Spinal cord (tissue), 9 donors: ENCODE measurements at regions not wholly inside any gene's neighbourhood (a gene's known extent, or its start where the extent isn't known, plus 50 kb on each side); places are given as distances from the start of the nearest gene placed in this dataset.

Experiments
- DNase-seq, 6 donors: peaks; one replicate each; pipeline versions ENCODE4 v3.0.0 to v3.0.0-alpha.2; 2013 to 2015; ENCODE audit warnings: low spot score in 6 of 6, low read depth in 4 of 6
- H3K27ac ChIP-seq: one replicate; pipeline ENCODE4 v1.5.1; 2013; ENCODE audit warnings: low read depth, low read length, control low read depth
- H3K27me3 ChIP-seq: one replicate; pipeline ENCODE4 v1.6.1; 2013; ENCODE audit warnings: low read length; ENCODE audit not compliant: control insufficient read depth, insufficient read depth
- H3K36me3 ChIP-seq: one replicate; pipeline ENCODE4 v1.6.1; 2013; ENCODE audit warnings: low read length; ENCODE audit not compliant: control insufficient read depth, insufficient read depth
- H3K4me1 ChIP-seq: one replicate; pipeline ENCODE4 v1.6.1; 2013; ENCODE audit warnings: low read length; ENCODE audit not compliant: control insufficient read depth, insufficient read depth
- H3K4me3 ChIP-seq: one replicate; pipeline ENCODE4 v1.5.1; 2013; ENCODE audit warnings: low read depth, low read length, control low read depth
- H3K9me3 ChIP-seq: one replicate; pipeline ENCODE4 v1.6.1; 2013; ENCODE audit warnings: low read length; ENCODE audit not compliant: control insufficient read depth, insufficient read depth
- WGBS: methylation state at CpG from one replicate; pipeline ENCODE4 v1.1.5; 2013; ENCODE audit warnings: missing lambda C conversion rate; ENCODE audit not compliant: insufficient coverage; 5-methylcytosine and 5-hydroxymethylcytosine counted together
- donor health status: healthy.

- H3K27ac ChIP-seq: no peak overlapping the region
- H3K36me3 ChIP-seq: no peaks in the 10 kb centered on the region
- no peaks in the 10 kb centered on the region for H3K4me1 ChIP-seq
- H3K4me3 ChIP-seq: no peak overlapping the region
- no peaks in the 10 kb centered on the region for H3K9me3 ChIP-seq
- DNase-seq: no peak
- 86% methylated on average over 1 of the region's 3 CpGs for WGBS
- H3K27me3 ChIP-seq: no peaks in the 10 kb centered on the region
These were observed 1187.7 kb upstream of the PCDH9 start for GRCh38 chr13:68417801-68418200.

DNA sequence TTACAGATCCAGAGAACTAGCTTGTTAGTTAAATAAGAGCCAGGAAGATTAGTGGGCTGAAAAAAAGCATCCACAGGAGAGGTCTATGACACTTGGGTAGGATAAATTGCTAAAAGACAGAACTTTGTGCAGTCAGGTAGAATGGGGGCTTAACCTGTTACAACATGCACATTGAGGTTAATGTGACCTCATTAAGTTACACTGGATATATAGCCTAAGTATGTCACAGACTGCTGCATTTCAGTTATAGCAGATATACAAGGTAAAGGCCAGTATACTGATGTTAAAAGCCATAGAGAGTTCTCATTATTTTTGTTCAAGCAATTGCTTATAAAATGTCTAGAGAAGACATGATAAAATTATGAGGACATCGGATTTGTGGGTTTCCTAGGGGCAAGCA, 1179.9 kb upstream of the PCDH9 start:
- WGBS: no CpG with 5 or more reads among the region's 1 CpG
- Histone ChIP-seq H3K27ac (no peak overlapping the region), H3K4me3 (no peak overlapping the region), H3K4me1 (no peaks in the 10 kb centered on the region), H3K36me3 (no peaks in the 10 kb centered on the region), H3K27me3 (no peaks in the 10 kb centered on the region), H3K9me3 (no peaks in the 10 kb centered on the region)
- peak in 1 of 6 donors; percentile 14 for DNase-seq

GRCh38 chr13:68390987-68391386, 1160.9 kb upstream of the PCDH9 start:
- no peak overlapping the region for H3K27ac ChIP-seq
- WGBS: no CpG with 5 or more reads among the region's 5 CpGs
- no peaks in the 10 kb centered on the region for H3K4me1 ChIP-seq
- no peak for DNase-seq
- no peaks in the 10 kb centered on the region for H3K36me3 ChIP-seq
- H3K4me3 ChIP-seq: no peak overlapping the region
- H3K9me3 ChIP-seq: no peaks in the 10 kb centered on the region
- no peaks in the 10 kb centered on the region for H3K27me3 ChIP-seq

- H3K27me3 ChIP-seq: no peaks in the 10 kb centered on the region
- H3K9me3 ChIP-seq: no peaks in the 10 kb centered on the region
- no peaks in the 10 kb centered on the region for H3K4me1 ChIP-seq
- 100% methylated on average over 2 of the region's 3 CpGs for WGBS
- no peak overlapping the region for H3K27ac ChIP-seq
- no peaks in the 10 kb centered on the region for H3K36me3 ChIP-seq
- no peak for DNase-seq
- no peak overlapping the region for H3K4me3 ChIP-seq
These were observed 1156.7 kb upstream of the PCDH9 start for GRCh38 chr13:68386808-68387207.

- 43% methylated on average over 2 of the region's 6 CpGs for WGBS
- Histone ChIP-seq H3K27me3 (no peaks in the 10 kb centered on the region), H3K9me3 (no peaks in the 10 kb centered on the region), H3K4me3 (no peak overlapping the region), H3K36me3 (no peaks in the 10 kb centered on the region), H3K27ac (no peak overlapping the region), H3K4me1 (no peaks in the 10 kb centered on the region)
- DNase-seq: peak in 1 of 6 donors; percentile 9
These were observed 1150.2 kb upstream of the PCDH9 start for GRCh38 chr13:68380041-68380973.

DNA sequence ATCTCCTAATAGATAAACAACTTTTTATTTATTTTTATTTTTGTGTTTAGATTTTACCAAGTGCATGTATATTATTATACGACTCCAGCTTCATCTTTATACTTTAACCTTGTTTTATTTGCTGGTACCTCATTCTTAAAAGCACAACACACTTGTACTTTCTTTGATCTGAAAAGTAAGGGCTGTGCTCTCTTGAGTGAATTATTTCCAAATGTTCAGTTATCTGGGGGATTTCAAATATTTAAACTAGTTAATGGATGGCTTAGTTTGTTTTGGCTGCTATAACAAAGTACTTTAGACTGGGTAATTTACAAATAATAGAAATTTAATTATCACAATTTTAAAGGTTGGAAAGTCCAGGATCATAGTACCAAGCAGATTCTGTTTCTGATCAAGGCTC, 1148.2 kb upstream of the PCDH9 start:
- DNase-seq: no peak
- H3K36me3 ChIP-seq: no peaks in the 10 kb centered on the region
- no peaks in the 10 kb centered on the region for H3K27me3 ChIP-seq
- no peaks in the 10 kb centered on the region for H3K9me3 ChIP-seq
- no peaks in the 10 kb centered on the region for H3K4me1 ChIP-seq
- no CpG with 5 or more reads among the region's 1 CpG for WGBS
- H3K4me3 ChIP-seq: no peak overlapping the region
- H3K27ac ChIP-seq: no peak overlapping the region

DNA sequence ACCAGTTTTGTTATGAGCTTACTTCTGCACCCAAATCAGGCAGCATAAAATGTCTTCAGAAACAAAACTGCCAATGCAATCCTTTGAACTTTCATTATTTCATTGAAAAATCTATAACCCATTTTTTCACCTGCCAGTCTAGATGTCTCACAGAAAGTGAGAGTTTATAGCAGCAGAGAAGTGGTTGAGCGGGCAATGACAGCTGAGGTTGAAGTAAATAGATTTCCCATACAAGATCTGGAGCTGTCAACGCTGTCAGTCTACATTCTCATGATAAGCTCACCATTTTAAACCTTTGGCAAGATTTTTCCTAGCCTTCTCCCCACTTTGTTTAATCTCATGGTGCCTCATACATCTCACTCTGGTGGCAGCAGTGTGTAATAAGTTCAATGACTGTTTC, 1144.9 kb upstream of the PCDH9 start:
- Histone ChIP-seq H3K4me3 (no peak overlapping the region), H3K27ac (no peak overlapping the region), H3K9me3 (no peaks in the 10 kb centered on the region), H3K36me3 (no peaks in the 10 kb centered on the region), H3K4me1 (no peaks in the 10 kb centered on the region), H3K27me3 (no peaks in the 10 kb centered on the region)
- no CpG with 5 or more reads among the region's 2 CpGs for WGBS
- no peak for DNase-seq

GRCh38 chr13:68369739-68370138, 1139.6 kb upstream of the PCDH9 start:
- Histone ChIP-seq H3K27ac (no peak overlapping the region), H3K4me1 (no peaks in the 10 kb centered on the region), H3K27me3 (no peaks in the 10 kb centered on the region), H3K4me3 (no peak overlapping the region), H3K36me3 (no peaks in the 10 kb centered on the region), H3K9me3 (no peaks in the 10 kb centered on the region)
- WGBS: 88% methylated on average over 2 of the region's 5 CpGs
- DNase-seq: no peak

DNA sequence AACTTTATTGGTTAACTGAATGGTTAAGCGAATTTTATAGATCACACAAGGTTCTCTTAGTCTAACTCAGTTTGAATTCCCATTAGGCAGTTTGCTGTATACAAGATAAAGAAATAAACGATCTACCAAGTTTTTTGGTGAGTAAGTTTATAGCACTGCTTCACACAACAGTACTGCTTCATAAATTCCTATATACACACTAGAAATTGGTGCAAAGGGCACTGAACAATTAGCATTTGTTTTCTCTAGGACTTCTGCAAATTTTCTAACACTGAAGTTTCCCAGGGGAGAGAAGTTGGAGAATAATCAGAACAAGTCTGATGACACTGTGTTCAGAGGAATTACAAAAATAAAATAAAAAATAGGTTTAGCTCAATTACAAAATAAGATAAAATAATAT, 1138.8 kb upstream of the PCDH9 start:
- WGBS: no CpG with 5 or more reads among the region's 2 CpGs
- Histone ChIP-seq H3K36me3 (no peaks in the 10 kb centered on the region), H3K4me3 (no peak overlapping the region), H3K9me3 (no peaks in the 10 kb centered on the region), H3K27me3 (no peaks in the 10 kb centered on the region), H3K4me1 (no peaks in the 10 kb centered on the region), H3K27ac (no peak overlapping the region)
- DNase-seq: no peak

DNA sequence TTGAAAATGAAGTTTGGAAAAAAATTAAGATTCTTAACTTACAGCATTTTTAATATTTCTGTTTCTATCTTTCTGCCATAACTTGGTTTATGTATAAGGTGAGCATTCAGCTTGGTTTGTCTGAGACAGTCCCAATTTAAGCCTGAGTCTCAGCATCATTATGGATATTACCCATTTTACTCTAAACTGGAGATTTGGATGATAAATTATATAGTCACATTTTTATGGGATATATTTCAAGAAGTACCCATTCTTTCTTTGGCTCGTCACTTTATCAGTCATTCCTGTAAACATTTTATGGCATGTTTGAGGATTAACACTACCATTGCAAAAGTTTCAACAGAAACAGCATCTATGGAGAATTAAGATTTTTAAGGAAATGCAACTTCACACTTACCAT, 1129.0 kb upstream of the PCDH9 start:
- Histone ChIP-seq H3K4me3 (no peak overlapping the region), H3K9me3 (no peaks in the 10 kb centered on the region), H3K4me1 (no peaks in the 10 kb centered on the region), H3K27ac (no peak overlapping the region), H3K27me3 (no peaks in the 10 kb centered on the region), H3K36me3 (no peaks in the 10 kb centered on the region)
- WGBS: no CpG with 5 or more reads among the region's 1 CpG
- no peak for DNase-seq
